Gastrocnemius medialis (tissue), 4 donors: ENCODE measurements at regions not wholly inside any gene's neighbourhood (a gene's known extent, or its start where the extent isn't known, plus 50 kb on each side); places are given as distances from the start of the nearest gene placed in this dataset.

Experiments used
- ATAC-seq, 2 donors: fragments of 150-250 bp; one replicate each; pipeline ENCODE4 v1.9.1; 2016
- DNase-seq, 2 donors: peaks; one replicate each; pipeline ENCODE4 v3.0.0-alpha.2; 2019
- H3K27ac ChIP-seq, 4 donors: fragments of 200-600 bp; sonication (generic); 1 replicate in 1 of 4; 2 replicates in 3 of 4; pipeline ENCODE4 v1.5.1; 2016 to 2018; ENCODE audit warnings: mild to moderate bottlenecking in 2 of 4, moderate library complexity in 1 of 4
- H3K27me3 ChIP-seq, 3 donors: fragments of 200-600 bp; sonication (generic) in 2 of 3; 1 replicate in 1 of 3; 2 replicates in 2 of 3; pipeline versions ENCODE4 v1.5.1 to v1.6.0; 2016 to 2019; ENCODE audit warnings: mild to moderate bottlenecking in 1 of 3, moderate library complexity in 1 of 3
- H3K36me3 ChIP-seq, 2 donors: fragments of 200-600 bp; sonication (generic) in 1 of 2; one replicate each; pipeline ENCODE4 v1.5.1; 2017 to 2018
- H3K4me1 ChIP-seq, 2 donors: fragments of 200-600 bp; sonication (generic) in 1 of 2; one replicate each; pipeline ENCODE4 v1.5.1; 2016 to 2017; ENCODE audit warnings: mild to moderate bottlenecking in 2 of 2
- H3K4me3 ChIP-seq, 4 donors: fragments of 200-600 bp; sonication (generic) in 3 of 4; 1 replicate in 1 of 4; 2 replicates in 3 of 4; pipeline ENCODE4 v1.5.1; 2016 to 2019; ENCODE audit warnings: mild to moderate bottlenecking in 2 of 4
- H3K9me3 ChIP-seq, 3 donors: fragments of 200-600 bp; sonication (generic) in 2 of 3; 1 replicate in 1 of 3; 2 replicates in 2 of 3; pipeline ENCODE4 v1.5.1; 2016 to 2019
- POLR2A ChIP-seq, 2 donors: fragments of 450-650 bp; IDR thresholded peaks; one replicate each; pipeline ENCODE4 v1.6.1; 2017; ENCODE audit warnings: antibody characterized with exemption in 2 of 2, mild to moderate bottlenecking in 2 of 2, moderate library complexity in 2 of 2
- in situ Hi-C, 4 donors: fragments of 200-750 bp; cut with MboI; loops; one replicate each; pipeline versions ENCODE4 v1.15.0 to v1.8.0; 2017; ENCODE audit warnings: low sequenced_read_pairs in 4 of 4
- intact Hi-C: fragments of 100-400 bp; cut with DNase I; formaldehyde crosslinking; loops from one replicate; pipeline ENCODE4 v1.15.1; 2023; ENCODE audit warnings: low total_unique reads
- TF ChIP-seq, protein P1 (sequence below), 5 experiments: fragments of 450-650 bp in 3 of 5; fragments of 200-600 bp in 2 of 5; sonication (generic) in 2 of 5; IDR thresholded peaks in 4 of 5; conservative IDR thresholded peaks in 1 of 5; 1 replicate in 4 of 5; 2 replicates in 1 of 5; pipeline ENCODE4 v1.5.1; 2016 to 2019; ENCODE audit warnings: antibody characterized with exemption in 5 of 5, mild to moderate bottlenecking in 3 of 5, moderate library complexity in 3 of 5

DNA sequence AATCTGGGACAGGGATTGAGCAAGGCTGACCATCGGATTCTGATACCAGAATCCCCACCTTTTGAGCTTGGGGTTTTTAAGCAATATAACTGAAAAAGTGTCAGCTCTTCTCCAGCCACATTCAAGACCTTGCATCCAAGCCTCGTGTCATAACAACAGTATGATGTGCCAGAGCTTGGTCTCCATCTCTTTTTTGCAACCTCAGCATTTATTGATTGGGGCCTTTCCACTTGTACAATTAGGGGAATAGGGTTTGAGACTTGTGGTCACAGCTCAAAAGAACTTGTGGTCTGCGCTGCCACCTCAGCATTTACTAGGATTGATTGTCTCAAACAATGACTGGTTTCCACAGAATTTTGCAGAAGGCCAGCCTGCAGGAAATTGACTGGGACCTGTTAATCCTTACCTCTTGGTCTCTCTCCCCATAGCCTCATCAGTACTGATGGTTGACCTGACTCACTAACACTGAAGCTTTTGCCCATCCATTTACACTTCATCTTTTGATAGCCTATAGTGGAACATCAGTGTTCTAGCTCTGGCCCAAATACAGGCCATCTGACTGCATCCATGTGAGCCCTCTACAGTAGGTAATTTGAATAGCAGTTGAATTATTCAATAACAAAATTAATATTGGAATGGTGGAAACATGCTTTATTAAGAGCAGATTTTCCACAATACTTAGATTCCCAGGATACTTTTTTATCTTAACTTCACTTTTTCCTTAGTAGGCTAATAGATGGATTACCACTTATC, 381.6 kb upstream of the PRR16 start:
- DNase-seq = no peak
- Histone ChIP-seq H3K36me3 (no peaks in the 10 kb centered on the region), H3K9me3 (no peaks in the 10 kb centered on the region), H3K4me1 (no peaks in the 10 kb centered on the region), H3K27ac (no peak overlapping the region), H3K4me3 (no peak overlapping the region), H3K27me3 (no peaks in the 10 kb centered on the region)
- no peak for ATAC-seq
- in situ Hi-C loops = no loop called here
- intact Hi-C loops = no loop called here
- TF ChIP-seq, protein P1, sequence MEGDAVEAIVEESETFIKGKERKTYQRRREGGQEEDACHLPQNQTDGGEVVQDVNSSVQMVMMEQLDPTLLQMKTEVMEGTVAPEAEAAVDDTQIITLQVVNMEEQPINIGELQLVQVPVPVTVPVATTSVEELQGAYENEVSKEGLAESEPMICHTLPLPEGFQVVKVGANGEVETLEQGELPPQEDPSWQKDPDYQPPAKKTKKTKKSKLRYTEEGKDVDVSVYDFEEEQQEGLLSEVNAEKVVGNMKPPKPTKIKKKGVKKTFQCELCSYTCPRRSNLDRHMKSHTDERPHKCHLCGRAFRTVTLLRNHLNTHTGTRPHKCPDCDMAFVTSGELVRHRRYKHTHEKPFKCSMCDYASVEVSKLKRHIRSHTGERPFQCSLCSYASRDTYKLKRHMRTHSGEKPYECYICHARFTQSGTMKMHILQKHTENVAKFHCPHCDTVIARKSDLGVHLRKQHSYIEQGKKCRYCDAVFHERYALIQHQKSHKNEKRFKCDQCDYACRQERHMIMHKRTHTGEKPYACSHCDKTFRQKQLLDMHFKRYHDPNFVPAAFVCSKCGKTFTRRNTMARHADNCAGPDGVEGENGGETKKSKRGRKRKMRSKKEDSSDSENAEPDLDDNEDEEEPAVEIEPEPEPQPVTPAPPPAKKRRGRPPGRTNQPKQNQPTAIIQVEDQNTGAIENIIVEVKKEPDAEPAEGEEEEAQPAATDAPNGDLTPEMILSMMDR (IDR thresholded peaks at IDR 0.05 in 4 of 5, conservative IDR thresholded peaks at IDR 0.05 in 1 of 5) = no peak
- no peak for TF ChIP-seq POLR2A (IDR thresholded peaks at IDR 0.05)

DNA sequence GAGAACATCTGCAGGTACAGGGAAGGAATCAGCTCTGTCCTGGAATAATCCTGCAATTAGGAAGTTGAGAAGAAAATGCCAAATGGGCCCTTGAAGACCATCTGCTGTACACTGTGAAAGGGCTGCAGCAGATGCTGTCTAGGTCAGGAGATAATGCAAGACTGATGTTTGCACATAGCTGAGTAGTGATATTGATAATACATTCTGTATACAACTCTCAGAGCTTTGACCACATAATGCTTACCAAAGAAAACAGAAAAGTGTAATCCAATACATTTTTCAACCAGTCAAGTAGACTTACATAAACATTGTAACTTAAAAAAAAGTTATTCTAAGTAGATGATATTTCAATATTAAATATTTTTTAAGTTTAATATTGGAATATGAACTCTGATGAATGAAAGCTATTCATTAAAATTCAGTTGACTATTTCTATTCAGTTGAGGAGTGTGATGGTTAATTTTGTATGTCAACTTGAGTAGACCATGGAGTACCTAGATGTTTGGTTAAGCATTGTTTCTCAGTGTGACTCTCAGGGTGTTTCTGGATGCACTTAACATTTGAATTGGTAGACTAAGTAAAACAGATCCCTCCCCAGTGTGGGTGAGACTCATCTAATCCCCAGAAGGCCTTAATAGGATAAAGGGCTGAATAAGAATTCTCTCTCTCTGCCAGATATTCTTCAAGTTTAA, 380.1 kb upstream of the PRR16 start:
- H3K27ac ChIP-seq = no peak overlapping the region

DNA sequence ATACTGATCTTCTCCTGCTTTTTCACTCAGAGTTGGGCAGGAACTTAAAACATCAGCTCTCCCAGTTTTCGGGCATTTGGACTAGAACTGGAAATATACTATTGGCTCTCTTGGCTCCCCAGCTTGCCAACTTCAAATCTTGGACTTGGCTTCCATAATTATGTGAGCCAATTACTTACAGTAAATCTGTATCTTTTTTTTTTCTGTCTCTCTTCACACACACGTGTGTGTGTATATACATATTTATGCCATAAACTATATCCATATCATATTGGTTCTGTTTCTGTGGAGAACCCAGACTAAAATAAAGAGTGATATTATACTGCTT, 379.6 kb upstream of the PRR16 start:
- TF ChIP-seq, protein P1 (IDR thresholded peaks at IDR 0.05 in 4 of 5, conservative IDR thresholded peaks at IDR 0.05 in 1 of 5) = no peak
- no peak for TF ChIP-seq POLR2A (IDR thresholded peaks at IDR 0.05)
- ATAC-seq = no peak
- Histone ChIP-seq H3K4me1 (no peaks in the 10 kb centered on the region), H3K9me3 (no peaks in the 10 kb centered on the region), H3K27ac (no peak overlapping the region), H3K27me3 (no peaks in the 10 kb centered on the region), H3K36me3 (no peaks in the 10 kb centered on the region), H3K4me3 (no peak overlapping the region)
- intact Hi-C loops = no loop called here
- in situ Hi-C loops = no loop called here
- no peak for DNase-seq

More for the DNA sequence above, 380.1 kb upstream of the PRR16 start:
- H3K4me1 ChIP-seq = no peaks in the 10 kb centered on the region
- no peaks in the 10 kb centered on the region for H3K27me3 ChIP-seq
- TF ChIP-seq, protein P1 (IDR thresholded peaks at IDR 0.05 in 4 of 5, conservative IDR thresholded peaks at IDR 0.05 in 1 of 5) = no peak
- no peak for TF ChIP-seq POLR2A (IDR thresholded peaks at IDR 0.05)
- in situ Hi-C loops = no loop called here
- no peaks in the 10 kb centered on the region for H3K36me3 ChIP-seq
- no peak for DNase-seq
- intact Hi-C loops = no loop called here
- no peak for ATAC-seq
- no peaks in the 10 kb centered on the region for H3K9me3 ChIP-seq
- H3K4me3 ChIP-seq = no peak overlapping the region

DNA sequence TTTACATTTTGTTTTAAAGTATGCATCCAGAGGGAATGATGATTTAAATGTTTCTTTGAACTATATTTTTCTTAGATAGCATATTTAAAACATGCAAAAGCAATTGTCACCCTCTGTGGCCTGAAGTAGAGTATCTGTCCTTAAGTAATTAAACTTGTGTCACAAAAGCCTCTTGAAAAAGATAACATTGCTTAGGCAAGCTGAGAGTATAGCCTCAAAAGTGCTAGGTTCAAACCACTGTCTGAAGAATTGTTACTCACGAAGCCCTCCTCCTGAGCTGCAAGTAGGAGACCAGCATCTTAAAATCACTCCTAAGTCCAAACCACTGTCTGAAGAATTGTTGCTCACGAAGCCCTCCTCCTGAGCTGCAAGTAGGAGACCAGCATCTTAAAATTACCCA, 378.0 kb upstream of the PRR16 start:
- no peaks in the 10 kb centered on the region for H3K4me1 ChIP-seq
- no peak overlapping the region for H3K27ac ChIP-seq
- no peak overlapping the region for H3K4me3 ChIP-seq
- intact Hi-C loops (no loop called here), in situ Hi-C loops (no loop called here)
- ATAC-seq (no peak), DNase-seq (no peak)
- no peaks in the 10 kb centered on the region for H3K36me3 ChIP-seq
- H3K27me3 ChIP-seq = no peaks in the 10 kb centered on the region
- TF ChIP-seq, protein P1 (IDR thresholded peaks at IDR 0.05 in 4 of 5, conservative IDR thresholded peaks at IDR 0.05 in 1 of 5) = no peak
- TF ChIP-seq POLR2A (IDR thresholded peaks at IDR 0.05) = no peak
- H3K9me3 ChIP-seq = no peaks in the 10 kb centered on the region
